Cardiac fibroblast (primary cell): ENCODE measurements at regions not wholly inside any gene's neighbourhood (a gene's known extent, or its start where the extent isn't known, plus 50 kb on each side); places are given as distances from the start of the nearest gene placed in this dataset.
"Not testable (repeated sequence)": the region's sequence is repeated elsewhere in the genome, so short reads cannot be mapped to it uniquely, and the experiment has no call there.

ENCODE experiments used
- DNase-seq, 2 donors: peaks; one replicate each; pipeline versions ENCODE4 v3.0.0 to v3.0.0-alpha.2; 2010; ENCODE audit warnings: low read depth in 2 of 2
- H3K4me3 ChIP-seq, 2 donors: replicated peaks in 1 of 2; 1 replicate in 1 of 2; 2 replicates in 1 of 2; pipeline ENCODE4 v1.5.1; 2011; ENCODE audit warnings: low read depth in 2 of 2, low read length in 2 of 2, mild to moderate bottlenecking in 2 of 2, moderate library complexity in 1 of 2
- CTCF ChIP-seq: IDR thresholded peaks from one replicate; pipeline ENCODE4 v1.5.1; 2011; ENCODE audit warnings: low read depth, mild to moderate bottlenecking, low read length, inconsistent platforms

GRCh38 chr12:107598906-107599305 lies 86.7 kb upstream of the PWP1 start:
- no peak for DNase-seq
- no peak overlapping the region for H3K4me3 ChIP-seq
- TF ChIP-seq CTCF = no peak

- H3K4me3 ChIP-seq = no peak overlapping the region
- DNase-seq = no peak
- TF ChIP-seq CTCF = no peak
Observed at GRCh38 chr12:107600581-107601144, 84.9 kb upstream of the PWP1 start.

- no peak overlapping the region for H3K4me3 ChIP-seq
- no peak for DNase-seq
- TF ChIP-seq CTCF = no peak
Observed at GRCh38 chr12:107602446-107602845, 83.2 kb upstream of the PWP1 start.

GRCh38 chr12:107605293-107605692 lies 80.3 kb upstream of the PWP1 start:
- DNase-seq = no peak
- TF ChIP-seq CTCF = no peak
- H3K4me3 ChIP-seq = no peak overlapping the region

GRCh38 chr12:107607464-107608392 lies 77.9 kb upstream of the PWP1 start:
- peak; percentile 83 to 84 for DNase-seq
- H3K4me3 ChIP-seq = no peak overlapping the region
- TF ChIP-seq CTCF = peak; percentile 93

GRCh38 chr12:107608779-107609178 lies 76.8 kb upstream of the PWP1 start:
- not testable (repeated sequence) for H3K4me3 ChIP-seq, DNase-seq

GRCh38 chr12:107610021-107610859 lies 75.4 kb upstream of the PWP1 start:
- TF ChIP-seq CTCF = peak; percentile 86
- no peak overlapping the region for H3K4me3 ChIP-seq
- peak; percentile 56 to 60 for DNase-seq
